AG10803 (cell line): ENCODE measurements at regions not wholly inside any gene's neighbourhood (a gene's known extent, or its start where the extent isn't known, plus 50 kb on each side); places are given as distances from the start of the nearest gene placed in this dataset.

ENCODE experiments used
- DNase-seq: peaks from one replicate; pipeline ENCODE4 v3.0.0; 2010; ENCODE audit warnings: low read depth
- H3K4me3 ChIP-seq: 2 replicates; pipeline ENCODE4 v1.5.1; 2011; ENCODE audit warnings: mild to moderate bottlenecking, low read length, control low read depth
- CTCF ChIP-seq: conservative IDR thresholded peaks from 2 replicates; pipeline ENCODE4 v1.5.1; 2011; ENCODE audit warnings: mild to moderate bottlenecking, low read length, control low read depth, inconsistent platforms

GRCh38 chr6:80673367-80673766 is 566.9 kb downstream of the BCKDHB start:
- TF ChIP-seq CTCF, result no peak
- no peak overlapping the region for H3K4me3 ChIP-seq
- DNase-seq, result no peak

- H3K4me3 ChIP-seq, result no peak overlapping the region
- no peak for DNase-seq
- TF ChIP-seq CTCF, result no peak
Observed at GRCh38 chr6:80667006-80667405, 560.5 kb downstream of the BCKDHB start.

- TF ChIP-seq CTCF, result no peak
- H3K4me3 ChIP-seq, result no peak overlapping the region
- DNase-seq, result no peak
Observed at GRCh38 chr6:80658926-80659325, 552.5 kb downstream of the BCKDHB start.

DNA sequence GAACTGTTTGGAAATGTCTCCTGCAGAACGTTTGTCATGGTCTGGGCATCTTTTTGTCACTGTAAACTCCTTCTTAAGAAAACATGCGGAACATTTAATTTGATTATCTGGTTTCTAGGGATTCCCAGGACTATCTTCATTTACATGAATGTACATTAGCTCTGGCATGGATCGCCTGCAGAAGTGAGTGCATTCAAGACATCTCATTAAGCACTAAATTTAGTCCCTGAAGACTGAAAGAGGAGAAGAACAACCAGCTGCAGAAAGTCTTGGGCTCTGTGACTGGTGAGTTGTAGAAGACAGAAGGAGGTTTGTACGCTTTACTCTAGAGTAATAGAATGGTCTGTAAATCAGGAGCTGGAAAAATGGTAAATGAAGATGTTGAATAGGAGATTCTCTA is 540.7 kb downstream of the BCKDHB start:
- H3K4me3 ChIP-seq, result no peak overlapping the region
- no peak for DNase-seq
- TF ChIP-seq CTCF, result no peak

- no peak overlapping the region for H3K4me3 ChIP-seq
- DNase-seq, result no peak
- no peak for TF ChIP-seq CTCF
Observed at GRCh38 chr6:80643881-80644280, 537.4 kb downstream of the BCKDHB start.

DNA sequence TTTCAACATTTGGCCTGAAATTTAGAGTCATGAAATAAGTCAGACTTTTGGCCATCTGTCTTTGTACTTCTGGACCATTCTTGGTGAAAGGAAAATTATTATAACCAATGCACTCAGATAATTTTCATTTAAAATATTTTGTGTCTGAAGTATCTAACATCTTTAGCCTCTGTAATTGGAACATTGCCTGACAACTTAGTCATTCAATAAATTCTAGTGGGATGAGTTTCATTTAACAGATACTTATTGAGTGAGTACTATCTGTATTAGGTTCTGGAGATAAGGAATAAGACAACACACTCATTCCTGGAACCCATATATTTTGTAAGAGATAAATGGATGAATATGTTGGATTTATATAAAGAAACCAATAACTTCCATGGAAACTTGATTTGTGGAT is 536.0 kb downstream of the BCKDHB start:
- no peak for TF ChIP-seq CTCF
- peak; percentile 60 for DNase-seq
- H3K4me3 ChIP-seq, result no peak overlapping the region

GRCh38 chr6:80641591-80641990 is 535.1 kb downstream of the BCKDHB start:
- H3K4me3 ChIP-seq, result no peak overlapping the region
- TF ChIP-seq CTCF, result no peak
- peak; percentile 14 for DNase-seq
